ENCODE measurements at regions not wholly inside any gene's neighbourhood (a gene's known extent, or its start where the extent isn't known, plus 50 kb on each side); places are given as distances from the start of the nearest gene placed in this dataset.

- no peak for TF ChIP-seq POLR2A (IDR thresholded peaks at IDR 0.05)
- no peak for TF ChIP-seq CTCF (IDR thresholded peaks at IDR 0.05)
- no peak for TF ChIP-seq POLR2AphosphoS5 (IDR thresholded peaks at IDR 0.05)
Measured at GRCh38 chr2:215777465-215778044, 235.8 kb downstream of the MREG start.
